ENCODE measurements at regions not wholly inside any gene's neighbourhood (a gene's known extent, or its start where the extent isn't known, plus 50 kb on each side); places are given as distances from the start of the nearest gene placed in this dataset.

GRCh38 chr14:99063620-99064225 is 208.3 kb downstream of the BCL11B start:
- TF ChIP-seq ZNF280D (tag by site-specific recombination; IDR thresholded peaks at IDR 0.05), result no peak
- no peak for TF ChIP-seq ZBTB10 (tag by site-specific recombination; IDR thresholded peaks at IDR 0.05)
- no peak for TF ChIP-seq ZNF621 (tag by site-specific recombination; IDR thresholded peaks at IDR 0.05)
- no peak for TF ChIP-seq KLF1 (tag by site-specific recombination; IDR thresholded peaks at IDR 0.05)
- TF ChIP-seq ZNF433 (tag by site-specific recombination; IDR thresholded peaks at IDR 0.05; ENCODE audit: low read depth), result no peak
- no peak for TF ChIP-seq ELK4 (IDR thresholded peaks at IDR 0.05; ENCODE audit: borderline replicate concordance, low read depth, low read length)
- TF ChIP-seq ZNF112 (tag by site-specific recombination; IDR thresholded peaks at IDR 0.05), result no peak
- no peak for TF ChIP-seq SALL2 (tag by site-specific recombination; IDR thresholded peaks at IDR 0.05; ENCODE audit: borderline replicate concordance)
- TF ChIP-seq HOXA7 (CRISPR knock-in tag; IDR thresholded peaks at IDR 0.05; ENCODE audit: borderline replicate concordance), result no peak
- no peak for TF ChIP-seq ZNF670 (tag by site-specific recombination; IDR thresholded peaks at IDR 0.05; ENCODE audit: low read depth)
- no peak for TF ChIP-seq ZNF792 (tag by site-specific recombination; IDR thresholded peaks at IDR 0.05)
- no peak for TF ChIP-seq ZNF701 (tag by site-specific recombination; IDR thresholded peaks at IDR 0.05)
- TF ChIP-seq ZNF266 (tag by site-specific recombination; IDR thresholded peaks at IDR 0.05; ENCODE audit: low read depth), result no peak
- no peak for TF ChIP-seq ZNF513 (tag by site-specific recombination; IDR thresholded peaks at IDR 0.05)
- no peak for TF ChIP-seq ZNF529 (tag by site-specific recombination; IDR thresholded peaks at IDR 0.05; ENCODE audit: insufficient replicate concordance)
- TF ChIP-seq ZNF426 (tag by site-specific recombination; IDR thresholded peaks at IDR 0.05), result no peak
- TF ChIP-seq ZEB2 (tag by site-specific recombination; IDR thresholded peaks at IDR 0.05), result no peak
- TF ChIP-seq ZSCAN18 (tag by site-specific recombination; IDR thresholded peaks at IDR 0.05), result no peak
- H3K9me3 ChIP-seq (ENCODE audit: control insufficient read depth, insufficient read depth, low read depth, low read length), result no peaks in the 10 kb centered on the region
- ChIA-PET CTCF (no interaction called here), POLR2A (no interaction called here)
- no peaks in the 10 kb centered on the region for H3K4me1 ChIP-seq (ENCODE audit: control insufficient read depth, insufficient read depth, low read length)
- H3K4me3 ChIP-seq (ENCODE audit: low read depth, low read length), result no peak overlapping the region
- no peak overlapping the region for H3K27ac ChIP-seq (ENCODE audit: extremely low read depth, low read depth, low read length)
- H3K36me3 ChIP-seq (ENCODE audit: control insufficient read depth in 2 of 2, insufficient read depth in 1 of 2, low read length in 2 of 2), result no peaks in the 10 kb centered on the region
